ENCODE measurements at regions not wholly inside any gene's neighbourhood (a gene's known extent, or its start where the extent isn't known, plus 50 kb on each side); places are given as distances from the start of the nearest gene placed in this dataset.

DNA sequence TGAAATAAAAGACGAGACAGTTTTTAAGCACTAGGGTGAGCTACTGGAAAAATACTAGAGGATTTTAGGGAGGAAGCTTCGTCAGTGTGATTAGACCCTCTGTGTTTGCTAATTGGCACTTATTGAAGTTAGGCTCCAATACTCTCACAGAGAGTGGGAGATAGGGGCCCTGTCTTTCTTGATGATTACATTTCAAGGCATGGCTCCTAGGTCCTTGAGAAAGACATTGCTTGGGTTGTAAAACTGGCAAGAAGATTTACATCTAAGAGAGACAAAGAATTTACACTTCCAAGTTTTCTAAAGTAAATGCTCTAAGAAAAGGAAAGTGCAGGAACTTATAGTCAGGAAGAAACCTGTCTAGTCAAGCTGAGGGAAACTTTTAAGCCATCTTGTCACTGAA is 183.2 kb downstream of the C12orf50 start:
- H3K4me3 ChIP-seq (ENCODE audit: low read length) = no peak overlapping the region
- DNase-seq (ENCODE audit: low read depth) = no peak
- TF ChIP-seq, protein P1, sequence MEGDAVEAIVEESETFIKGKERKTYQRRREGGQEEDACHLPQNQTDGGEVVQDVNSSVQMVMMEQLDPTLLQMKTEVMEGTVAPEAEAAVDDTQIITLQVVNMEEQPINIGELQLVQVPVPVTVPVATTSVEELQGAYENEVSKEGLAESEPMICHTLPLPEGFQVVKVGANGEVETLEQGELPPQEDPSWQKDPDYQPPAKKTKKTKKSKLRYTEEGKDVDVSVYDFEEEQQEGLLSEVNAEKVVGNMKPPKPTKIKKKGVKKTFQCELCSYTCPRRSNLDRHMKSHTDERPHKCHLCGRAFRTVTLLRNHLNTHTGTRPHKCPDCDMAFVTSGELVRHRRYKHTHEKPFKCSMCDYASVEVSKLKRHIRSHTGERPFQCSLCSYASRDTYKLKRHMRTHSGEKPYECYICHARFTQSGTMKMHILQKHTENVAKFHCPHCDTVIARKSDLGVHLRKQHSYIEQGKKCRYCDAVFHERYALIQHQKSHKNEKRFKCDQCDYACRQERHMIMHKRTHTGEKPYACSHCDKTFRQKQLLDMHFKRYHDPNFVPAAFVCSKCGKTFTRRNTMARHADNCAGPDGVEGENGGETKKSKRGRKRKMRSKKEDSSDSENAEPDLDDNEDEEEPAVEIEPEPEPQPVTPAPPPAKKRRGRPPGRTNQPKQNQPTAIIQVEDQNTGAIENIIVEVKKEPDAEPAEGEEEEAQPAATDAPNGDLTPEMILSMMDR (conservative IDR thresholded peaks at IDR 0.05; ENCODE audit: low read depth, low read length) = no peak

DNA sequence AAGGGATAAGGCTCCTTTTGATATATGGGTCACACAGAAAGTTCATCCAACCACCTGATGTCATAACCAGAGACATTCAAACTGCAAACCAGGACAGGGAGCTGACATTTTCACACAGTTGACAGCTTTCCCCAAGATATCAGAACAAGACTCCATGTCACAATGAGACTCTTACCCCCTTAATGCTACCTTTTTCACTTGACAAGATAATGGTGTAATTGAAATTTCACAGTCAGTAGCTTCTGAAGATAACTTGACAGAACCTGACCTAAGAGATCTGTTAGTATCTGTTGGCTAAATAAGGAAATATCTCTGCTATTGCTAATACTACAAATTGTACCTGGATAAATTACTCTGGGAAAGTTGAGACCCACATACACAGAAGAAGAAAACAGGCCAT is 187.3 kb downstream of the C12orf50 start:
- no peak for DNase-seq (ENCODE audit: low read depth)
- TF ChIP-seq, protein P1 (conservative IDR thresholded peaks at IDR 0.05; ENCODE audit: low read depth, low read length) = no peak
- no peak overlapping the region for H3K4me3 ChIP-seq (ENCODE audit: low read length)

DNA sequence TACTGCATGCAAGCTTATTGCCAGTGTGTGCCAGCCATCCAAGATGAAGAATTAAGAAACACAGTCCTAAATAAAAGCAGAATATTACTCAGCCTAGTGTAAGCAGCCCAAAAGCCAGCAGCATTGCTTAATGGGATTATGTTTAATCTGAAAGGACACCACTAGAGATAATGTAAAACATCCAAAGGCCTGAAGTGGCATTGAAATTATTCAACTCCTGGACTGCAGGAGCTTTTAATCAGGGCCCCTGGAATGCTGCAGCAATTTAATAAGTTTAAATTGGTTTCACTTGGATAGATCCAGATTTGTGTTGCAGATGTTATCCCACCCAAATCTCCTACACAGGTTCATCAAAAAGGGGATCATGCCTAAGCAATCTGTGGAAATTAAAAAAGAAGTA is 193.0 kb downstream of the C12orf50 start:
- H3K4me3 ChIP-seq (ENCODE audit: low read length) = no peak overlapping the region
- no peak for DNase-seq (ENCODE audit: low read depth)
- TF ChIP-seq, protein P1 (conservative IDR thresholded peaks at IDR 0.05; ENCODE audit: low read depth, low read length) = no peak

DNA sequence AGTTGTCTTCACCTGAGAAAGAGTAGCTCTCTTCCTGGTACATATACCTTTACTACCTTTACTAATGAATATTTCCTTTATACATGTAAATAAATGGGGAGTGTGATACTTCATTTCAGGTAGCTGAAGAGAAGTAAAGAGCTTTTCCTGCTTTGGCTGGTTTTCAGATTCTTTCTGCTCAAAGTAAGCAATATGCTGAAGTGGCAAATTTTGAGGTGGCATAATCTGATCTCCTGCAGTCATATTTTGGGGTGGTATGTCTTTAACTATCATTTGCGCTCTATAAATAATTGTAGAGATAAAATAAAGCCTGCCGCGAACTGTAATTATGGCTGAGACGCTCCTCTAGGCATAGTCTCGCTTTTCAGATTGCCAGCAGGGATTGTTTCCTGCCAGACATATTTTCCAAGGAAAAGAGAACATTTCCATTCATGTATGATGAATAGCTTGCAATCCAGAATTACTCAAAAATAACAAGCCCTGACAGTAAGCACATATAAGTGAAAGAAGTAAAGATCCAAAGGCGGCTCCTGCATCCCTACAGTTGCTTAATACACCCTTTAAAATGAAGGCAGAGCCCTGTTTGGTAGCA is 200.7 kb downstream of the C12orf50 start:
- no peak overlapping the region for H3K4me3 ChIP-seq (ENCODE audit: low read length)
- no peak for DNase-seq (ENCODE audit: low read depth)
- TF ChIP-seq, protein P1 (conservative IDR thresholded peaks at IDR 0.05; ENCODE audit: low read depth, low read length) = no peak

DNA sequence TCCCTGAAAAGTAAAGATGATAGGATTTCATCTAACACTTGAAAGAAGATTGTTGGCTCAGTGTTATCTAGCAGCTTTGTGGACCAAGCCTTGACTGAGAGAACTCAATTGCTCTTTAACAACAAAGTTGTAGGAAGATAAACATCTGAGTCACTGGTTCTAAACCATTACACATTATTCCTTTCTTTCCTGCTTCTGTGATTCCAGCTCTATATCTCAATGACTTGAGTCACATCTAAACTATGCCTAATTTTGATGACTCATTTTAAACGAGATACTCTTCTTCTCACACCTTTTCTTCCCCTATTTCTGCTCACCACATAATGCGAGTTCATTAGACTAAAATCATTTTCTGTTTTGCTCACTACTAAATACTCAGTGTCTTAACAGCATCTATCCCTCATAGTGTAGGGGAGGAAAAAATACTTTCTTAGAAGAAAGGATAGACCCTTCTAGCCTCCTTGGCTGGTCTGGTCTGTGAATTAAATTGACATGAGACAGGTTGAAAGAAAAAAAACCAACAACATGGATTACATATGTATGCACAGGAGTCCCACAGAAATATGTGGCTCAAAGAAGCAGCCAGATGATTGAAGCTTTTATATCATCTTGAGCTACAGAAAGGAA is 201.4 kb downstream of the C12orf50 start:
- H3K4me3 ChIP-seq (ENCODE audit: low read length) = no peak overlapping the region
- no peak for DNase-seq (ENCODE audit: low read depth)
- TF ChIP-seq, protein P1 (conservative IDR thresholded peaks at IDR 0.05; ENCODE audit: low read depth, low read length) = no peak

DNA sequence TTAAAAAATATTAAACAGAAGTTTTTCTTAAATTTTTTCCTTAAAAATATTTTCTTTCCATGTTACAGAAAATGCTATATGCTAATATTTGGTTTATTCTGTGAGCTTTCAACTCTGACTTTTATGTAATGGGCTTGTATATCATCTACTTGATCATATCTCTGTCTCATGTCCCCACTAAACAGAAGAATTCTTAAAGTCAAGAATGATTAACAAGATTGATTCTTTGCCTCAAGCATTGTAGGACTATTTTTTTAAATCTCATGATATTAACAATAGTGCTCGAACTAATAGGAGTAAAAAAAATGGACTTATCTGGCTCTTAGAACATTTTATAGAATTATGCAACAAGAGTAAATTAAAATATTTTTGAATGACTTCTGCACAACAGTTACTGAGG is 206.3 kb downstream of the C12orf50 start:
- no peak overlapping the region for H3K4me3 ChIP-seq (ENCODE audit: low read length)
- no peak for DNase-seq (ENCODE audit: low read depth)
- TF ChIP-seq, protein P1 (conservative IDR thresholded peaks at IDR 0.05; ENCODE audit: low read depth, low read length) = no peak

DNA sequence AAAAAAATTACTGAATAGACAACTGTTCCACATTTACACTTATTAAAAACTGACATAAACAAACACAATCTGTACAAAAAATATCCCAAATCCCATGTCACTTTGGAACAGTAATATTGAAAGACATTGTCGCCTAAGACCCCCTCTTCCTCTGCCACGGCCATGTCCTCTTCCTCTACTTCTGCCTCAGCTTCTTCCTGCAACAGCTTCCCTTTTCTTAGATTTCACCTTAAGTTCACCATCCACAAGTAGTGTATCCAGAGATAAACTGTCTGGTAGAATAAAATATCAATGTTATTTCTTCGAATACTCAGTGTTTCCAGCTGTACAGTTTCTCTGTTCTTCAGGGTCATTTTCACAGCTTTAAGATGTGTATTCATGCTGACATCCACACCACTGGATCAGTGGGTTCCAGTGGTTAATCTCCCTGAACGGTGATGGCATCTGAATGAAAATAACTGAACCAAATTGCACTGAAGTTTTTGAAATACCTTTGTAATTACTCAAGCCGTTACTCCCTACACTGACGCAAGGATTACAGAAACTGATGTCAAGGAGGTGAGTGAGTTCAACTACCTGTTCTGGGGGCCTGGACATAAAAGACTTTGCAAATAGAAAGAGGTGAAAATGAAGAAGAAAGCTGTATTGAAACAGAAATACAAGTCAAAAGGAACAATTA is 208.5 kb downstream of the C12orf50 start:
- TF ChIP-seq, protein P1 (conservative IDR thresholded peaks at IDR 0.05; ENCODE audit: low read depth, low read length) = no peak
- DNase-seq (ENCODE audit: low read depth) = peak; percentile 83
- H3K4me3 ChIP-seq (ENCODE audit: low read length) = no peak overlapping the region

Data from retinal pigment epithelial cell (primary cell).